Chondrocyte (in vitro differentiated cells): ENCODE measurements at regions not wholly inside any gene's neighbourhood (a gene's known extent, or its start where the extent isn't known, plus 50 kb on each side); places are given as distances from the start of the nearest gene placed in this dataset.

Experiments
- DNase-seq: peaks from one replicate; pipeline ENCODE4 v3.0.0; 2021; ENCODE audit warnings: mixed read lengths, low spot score
- H3K27ac Mint-ChIP-seq: one replicate; pipeline ENCODE4 v1.8.0; 2021; ENCODE audit warnings: mild to moderate bottlenecking, moderate library complexity, mixed read lengths; ENCODE audit not compliant: unreplicated experiment
- H3K27me3 Mint-ChIP-seq: 2 replicates; pipeline ENCODE4 v1.8.0; 2021; ENCODE audit warnings: low read depth, mixed read lengths
- H3K36me3 Mint-ChIP-seq: 2 replicates; pipeline ENCODE4 v1.8.0; 2021; ENCODE audit warnings: low read depth, mixed read lengths
- H3K4me1 Mint-ChIP-seq: 2 replicates; pipeline ENCODE4 v1.8.0; 2021; ENCODE audit warnings: low read depth, mild to moderate bottlenecking, mixed read lengths
- H3K4me3 Mint-ChIP-seq: one replicate; pipeline ENCODE4 v1.8.0; 2021; ENCODE audit warnings: mild to moderate bottlenecking, moderate library complexity, mixed read lengths; ENCODE audit not compliant: unreplicated experiment
- H3K9me3 Mint-ChIP-seq: 2 replicates; pipeline ENCODE4 v1.8.0; 2021; ENCODE audit warnings: low read depth, mixed read lengths
- TF ChIP-seq, protein P1 (sequence below): fragments of 200-600 bp; sonication (generic); IDR thresholded peaks from 2 replicates; pipeline ENCODE4 v1.5.0; 2021; ENCODE audit warnings: antibody characterized with exemption, mild to moderate bottlenecking, moderate library complexity

DNA sequence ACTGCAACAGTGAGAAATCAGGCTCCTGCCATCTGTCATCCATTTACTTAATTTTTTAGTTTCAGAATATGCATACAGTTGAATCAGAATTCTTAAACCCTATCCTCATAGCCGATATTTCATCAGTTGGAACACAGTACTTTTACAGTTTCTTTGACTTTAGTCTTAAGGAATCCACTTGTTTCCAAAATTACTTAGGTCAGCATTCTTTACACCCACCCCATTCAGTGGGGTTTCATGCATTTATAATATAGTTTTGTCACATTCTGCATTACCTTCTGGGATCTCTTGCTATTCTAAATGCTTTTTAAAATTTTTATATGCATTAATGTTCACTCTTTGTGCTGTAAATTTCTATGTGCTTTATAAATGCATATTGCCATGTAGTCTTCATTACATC, 400.4 kb upstream of the LRRTM4 start:
- no peak overlapping the region for H3K27ac Mint-ChIP-seq
- TF ChIP-seq, protein P1, sequence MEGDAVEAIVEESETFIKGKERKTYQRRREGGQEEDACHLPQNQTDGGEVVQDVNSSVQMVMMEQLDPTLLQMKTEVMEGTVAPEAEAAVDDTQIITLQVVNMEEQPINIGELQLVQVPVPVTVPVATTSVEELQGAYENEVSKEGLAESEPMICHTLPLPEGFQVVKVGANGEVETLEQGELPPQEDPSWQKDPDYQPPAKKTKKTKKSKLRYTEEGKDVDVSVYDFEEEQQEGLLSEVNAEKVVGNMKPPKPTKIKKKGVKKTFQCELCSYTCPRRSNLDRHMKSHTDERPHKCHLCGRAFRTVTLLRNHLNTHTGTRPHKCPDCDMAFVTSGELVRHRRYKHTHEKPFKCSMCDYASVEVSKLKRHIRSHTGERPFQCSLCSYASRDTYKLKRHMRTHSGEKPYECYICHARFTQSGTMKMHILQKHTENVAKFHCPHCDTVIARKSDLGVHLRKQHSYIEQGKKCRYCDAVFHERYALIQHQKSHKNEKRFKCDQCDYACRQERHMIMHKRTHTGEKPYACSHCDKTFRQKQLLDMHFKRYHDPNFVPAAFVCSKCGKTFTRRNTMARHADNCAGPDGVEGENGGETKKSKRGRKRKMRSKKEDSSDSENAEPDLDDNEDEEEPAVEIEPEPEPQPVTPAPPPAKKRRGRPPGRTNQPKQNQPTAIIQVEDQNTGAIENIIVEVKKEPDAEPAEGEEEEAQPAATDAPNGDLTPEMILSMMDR: no peak
- peaks cover 6% of the 10 kb centered on the region for H3K9me3 Mint-ChIP-seq
- H3K27me3 Mint-ChIP-seq: no peaks in the 10 kb centered on the region
- no peak overlapping the region for H3K4me3 Mint-ChIP-seq
- no peaks in the 10 kb centered on the region for H3K4me1 Mint-ChIP-seq
- H3K36me3 Mint-ChIP-seq: no peaks in the 10 kb centered on the region
- DNase-seq: no peak

DNA sequence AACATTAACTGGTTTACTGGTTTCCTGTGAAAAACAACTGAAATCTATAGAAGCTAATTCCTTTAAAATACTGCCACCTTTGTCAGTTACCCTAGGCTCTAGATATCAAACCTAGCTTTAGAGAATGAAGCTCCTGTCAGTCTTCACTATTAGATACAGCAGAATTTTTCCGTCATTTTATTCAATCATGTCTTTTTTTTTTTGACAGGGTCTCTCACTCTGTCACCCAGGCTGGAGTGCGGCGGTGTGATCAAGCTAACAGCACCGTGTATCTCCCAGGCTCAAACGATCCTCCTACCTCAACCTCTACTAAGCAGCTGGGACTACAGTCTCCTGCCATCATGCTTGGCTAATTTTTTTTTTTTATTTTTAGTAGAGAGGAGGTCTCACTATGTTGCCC, 415.2 kb upstream of the LRRTM4 start:
- DNase-seq: no peak
- Mint-ChIP-seq H3K9me3 (peaks cover 5% of the 10 kb centered on the region), H3K36me3 (no peaks in the 10 kb centered on the region), H3K27ac (no peak overlapping the region), H3K4me1 (no peaks in the 10 kb centered on the region), H3K27me3 (peaks cover 1% of the 10 kb centered on the region), H3K4me3 (no peak overlapping the region)
- TF ChIP-seq, protein P1: no peak

DNA sequence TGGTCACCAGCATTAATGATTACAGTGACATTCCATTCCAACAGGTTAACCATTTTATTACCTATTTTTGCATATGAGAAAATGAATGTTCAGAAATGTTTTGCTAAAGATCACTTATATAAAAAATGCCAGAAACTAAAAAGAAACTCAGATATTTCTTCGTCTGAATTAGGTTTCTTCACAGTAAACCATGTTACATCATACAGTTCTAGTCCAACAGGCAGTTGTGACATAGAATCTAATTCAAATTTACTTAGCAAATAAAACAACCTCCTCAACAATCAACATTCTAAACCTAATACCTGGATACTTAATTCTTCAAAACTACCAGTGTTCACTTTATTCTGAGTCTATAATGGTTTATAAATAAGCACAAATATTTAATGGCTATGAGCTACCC, 416.3 kb upstream of the LRRTM4 start:
- Mint-ChIP-seq H3K36me3 (no peaks in the 10 kb centered on the region), H3K27ac (no peak overlapping the region), H3K4me1 (no peaks in the 10 kb centered on the region), H3K27me3 (peaks cover 2% of the 10 kb centered on the region), H3K9me3 (no peaks in the 10 kb centered on the region), H3K4me3 (no peak overlapping the region)
- no peak for DNase-seq
- TF ChIP-seq, protein P1: no peak

DNA sequence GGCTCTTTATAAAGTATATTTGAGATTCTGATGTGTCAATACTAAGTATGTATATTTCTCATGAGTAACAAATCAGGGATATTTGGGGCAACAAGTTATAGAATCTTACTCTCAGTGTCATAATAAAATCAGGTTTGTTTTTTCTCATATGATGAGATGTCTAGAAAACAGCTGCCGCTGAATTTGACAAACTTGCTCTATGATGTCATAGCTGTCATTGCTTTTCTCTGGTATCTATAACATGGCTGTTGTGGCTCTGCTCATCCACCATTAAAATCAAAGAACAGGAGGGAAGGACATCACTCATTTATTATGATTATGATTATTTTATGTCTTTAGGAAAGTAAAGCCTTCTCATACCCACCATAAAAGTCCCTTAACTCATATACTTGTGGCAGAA, 417.2 kb upstream of the LRRTM4 start:
- H3K27me3 Mint-ChIP-seq: peaks cover 2% of the 10 kb centered on the region
- H3K36me3 Mint-ChIP-seq: no peaks in the 10 kb centered on the region
- no peak overlapping the region for H3K4me3 Mint-ChIP-seq

DNA sequence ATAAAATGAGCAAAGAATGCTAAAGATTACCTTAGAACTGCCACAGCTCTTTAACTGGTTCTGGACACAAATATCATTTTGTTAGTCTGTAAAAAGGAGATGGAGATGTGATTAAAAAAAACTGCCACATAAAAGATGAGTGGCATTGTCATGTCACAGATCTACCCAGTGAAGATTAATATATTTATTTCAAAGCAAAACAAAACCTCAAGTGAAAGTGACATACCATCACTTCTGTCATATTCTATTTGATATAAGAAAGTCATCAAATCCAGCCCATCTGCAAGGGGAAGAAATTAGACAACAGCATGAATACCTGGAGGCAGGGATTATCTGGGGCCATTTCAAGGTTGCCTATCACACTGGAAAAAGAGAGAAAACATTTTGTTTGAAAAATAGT, 417.6 kb upstream of the LRRTM4 start:
- Mint-ChIP-seq H3K36me3 (no peaks in the 10 kb centered on the region), H3K4me3 (no peak overlapping the region), H3K27me3 (peaks cover 2% of the 10 kb centered on the region), H3K4me1 (no peaks in the 10 kb centered on the region), H3K27ac (no peak overlapping the region), H3K9me3 (no peaks in the 10 kb centered on the region)
- no peak for DNase-seq
- TF ChIP-seq, protein P1: no peak

More for the DNA sequence above, 417.2 kb upstream of the LRRTM4 start:
- no peak for DNase-seq
- Mint-ChIP-seq H3K9me3 (no peaks in the 10 kb centered on the region), H3K27ac (no peak overlapping the region), H3K4me1 (no peaks in the 10 kb centered on the region)
- TF ChIP-seq, protein P1: no peak
